HepG2 (cell line): ENCODE measurements at regions not wholly inside any gene's neighbourhood (a gene's known extent, or its start where the extent isn't known, plus 50 kb on each side); places are given as distances from the start of the nearest gene placed in this dataset.

ENCODE experiments used
- ARNTL ChIP-seq: sonication (generic); formaldehyde crosslinking; IDR thresholded peaks from 2 replicates; pipeline ENCODE4 v1.4.0; 2020; ENCODE audit warnings: mild to moderate bottlenecking, missing genetic modification reagents
- DNMT1 ChIP-seq: sonication (generic); formaldehyde crosslinking; IDR thresholded peaks from 2 replicates; pipeline ENCODE4 v1.5.1; 2020; ENCODE audit warnings: mild to moderate bottlenecking, missing genetic modification reagents
- FOXM1 ChIP-seq: sonication (generic); formaldehyde crosslinking; IDR thresholded peaks from 2 replicates; pipeline ENCODE4 v1.5.0; 2020; ENCODE audit warnings: missing genetic modification reagents
- IRF2 ChIP-seq: IDR thresholded peaks from 2 replicates; pipeline ENCODE4 v1.6.1; 2018; ENCODE audit warnings: missing genetic modification reagents, missing compliant biosample characterization
- KLF11 ChIP-seq: IDR thresholded peaks from 2 replicates; pipeline ENCODE4 v1.6.1; 2016; ENCODE audit warnings: missing compliant biosample characterization
- KLF12 ChIP-seq: sonication (generic); formaldehyde crosslinking; IDR thresholded peaks from 2 replicates; pipeline ENCODE4 v1.4.0; 2020; ENCODE audit warnings: missing genetic modification reagents, borderline replicate concordance
- MAZ ChIP-seq, 2 experiments: sonication (generic) in 1 of 2; formaldehyde crosslinking in 1 of 2; IDR thresholded peaks; 2 replicates each; pipeline versions ENCODE4 v1.5.0 to v1.6.1; 2012 to 2020; ENCODE audit warnings: low read depth in 2 of 2, mild to moderate bottlenecking in 2 of 2, borderline replicate concordance in 1 of 2, improper control_type of control experiment in 1 of 2, low read length in 1 of 2, missing genetic modification reagents in 1 of 2, moderate library complexity in 1 of 2
- MLLT10 ChIP-seq: sonication (generic); formaldehyde crosslinking; IDR thresholded peaks from 2 replicates; pipeline ENCODE4 v1.4.0; 2020; ENCODE audit warnings: missing genetic modification reagents
- NR3C1 ChIP-seq: sonication (generic); formaldehyde crosslinking; IDR thresholded peaks from 2 replicates; pipeline ENCODE4 v1.4.0; 2020; ENCODE audit warnings: missing genetic modification reagents
- RFXAP ChIP-seq: sonication (generic); formaldehyde crosslinking; IDR thresholded peaks from 2 replicates; pipeline ENCODE4 v1.4.0; 2020; ENCODE audit warnings: missing genetic modification reagents, borderline replicate concordance
- SNAPC2 ChIP-seq: sonication (generic); formaldehyde crosslinking; IDR thresholded peaks from 2 replicates; pipeline ENCODE4 v1.8.1; 2022; ENCODE audit warnings: mild to moderate bottlenecking, missing genetic modification reagents
- TFAP4 ChIP-seq: sonication (generic); IDR thresholded peaks from 2 replicates; pipeline ENCODE4 v1.6.1; 2016; ENCODE audit warnings: low read depth, borderline replicate concordance
- TSC22D2 ChIP-seq: sonication (generic); formaldehyde crosslinking; IDR thresholded peaks from 2 replicates; pipeline ENCODE4 v1.5.1; 2020; ENCODE audit warnings: missing genetic modification reagents, mild to moderate bottlenecking, borderline replicate concordance
- ZBTB46 ChIP-seq: sonication (generic); formaldehyde crosslinking; IDR thresholded peaks from 2 replicates; pipeline ENCODE4 v1.4.0; 2020; ENCODE audit warnings: mild to moderate bottlenecking, missing genetic modification reagents, borderline replicate concordance
- ZFX ChIP-seq: sonication (generic); formaldehyde crosslinking; IDR thresholded peaks from 2 replicates; pipeline ENCODE4 v1.4.0; 2020; ENCODE audit warnings: mild to moderate bottlenecking, low read depth, missing genetic modification reagents, moderate library complexity
- ZNF3 ChIP-seq: IDR thresholded peaks from 2 replicates; pipeline ENCODE4 v1.7.0; 2017; ENCODE audit warnings: inconsistent platforms
- ZNF34 ChIP-seq: sonication (generic); formaldehyde crosslinking; IDR thresholded peaks from 2 replicates; pipeline ENCODE4 v1.4.0; 2020; ENCODE audit warnings: mild to moderate bottlenecking, missing genetic modification reagents, borderline replicate concordance
- ZNF350 ChIP-seq: sonication (generic); formaldehyde crosslinking; IDR thresholded peaks from 2 replicates; pipeline ENCODE4 v1.4.0; 2020; ENCODE audit warnings: mild to moderate bottlenecking, low read depth, missing genetic modification reagents, borderline replicate concordance
- ZNF614 ChIP-seq: IDR thresholded peaks from 2 replicates; pipeline ENCODE4 v1.6.1; 2018; ENCODE audit warnings: missing biosample characterization, missing genetic modification reagents, inconsistent platforms, borderline replicate concordance
- ZNF772 ChIP-seq: sonication (generic); formaldehyde crosslinking; IDR thresholded peaks from 2 replicates; pipeline ENCODE4 v1.5.0; 2020; ENCODE audit warnings: mild to moderate bottlenecking, missing genetic modification reagents
- ZSCAN29 ChIP-seq: sonication (generic); formaldehyde crosslinking; conservative IDR thresholded peaks from 2 replicates; pipeline ENCODE4 v1.4.0; 2020; ENCODE audit warnings: mild to moderate bottlenecking, missing genetic modification reagents
- TF ChIP-seq, protein P1 (sequence below): IDR thresholded peaks from 2 replicates; pipeline ENCODE4 v1.6.1; 2018; ENCODE audit warnings: missing genetic modification reagents
- TF ChIP-seq, protein P2 (sequence below): sonication (generic); formaldehyde crosslinking; IDR thresholded peaks from 2 replicates; pipeline ENCODE4 v1.5.0; 2020; ENCODE audit warnings: missing genetic modification reagents
- TF ChIP-seq, protein P3 (sequence below): sonication (generic); formaldehyde crosslinking; IDR thresholded peaks from 2 replicates; pipeline ENCODE4 v1.5.1; 2020; ENCODE audit warnings: mild to moderate bottlenecking, missing genetic modification reagents, borderline replicate concordance

GRCh38 chr7:112939574-112940313 lies 146.9 kb downstream of the GPR85 start (continued):
- TF ChIP-seq, protein P1, sequence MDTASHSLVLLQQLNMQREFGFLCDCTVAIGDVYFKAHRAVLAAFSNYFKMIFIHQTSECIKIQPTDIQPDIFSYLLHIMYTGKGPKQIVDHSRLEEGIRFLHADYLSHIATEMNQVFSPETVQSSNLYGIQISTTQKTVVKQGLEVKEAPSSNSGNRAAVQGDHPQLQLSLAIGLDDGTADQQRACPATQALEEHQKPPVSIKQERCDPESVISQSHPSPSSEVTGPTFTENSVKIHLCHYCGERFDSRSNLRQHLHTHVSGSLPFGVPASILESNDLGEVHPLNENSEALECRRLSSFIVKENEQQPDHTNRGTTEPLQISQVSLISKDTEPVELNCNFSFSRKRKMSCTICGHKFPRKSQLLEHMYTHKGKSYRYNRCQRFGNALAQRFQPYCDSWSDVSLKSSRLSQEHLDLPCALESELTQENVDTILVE (CRISPR knock-in tag) = peak; percentile 44; the same call in 1 of the 2 replicates
- TF ChIP-seq TFAP4 = peak; percentile 96
- TF ChIP-seq KLF11 (CRISPR knock-in tag) = peak; percentile 79; the same call in 1 of the 2 replicates
- TF ChIP-seq MAZ (IDR thresholded peaks at IDR 0.05; ENCODE audit: borderline replicate concordance, low read depth, low read length) = peak; percentile 46; the same call in 1 of the 2 replicates
- TF ChIP-seq MAZ (CRISPR knock-in tag; IDR thresholded peaks at IDR 0.05; ENCODE audit: low read depth) = peak; percentile 62; the same call in 1 of the 2 replicates
- TF ChIP-seq NR3C1 (CRISPR knock-in tag) = no peak
- no peak; the same call in none of the 2 replicates for TF ChIP-seq IRF2 (CRISPR knock-in tag)
- TF ChIP-seq FOXM1 = no peak
- no peak for TF ChIP-seq TSC22D2
- no peak for TF ChIP-seq ZNF350 (CRISPR knock-in tag)
- no peak for TF ChIP-seq RFXAP (CRISPR knock-in tag)
- TF ChIP-seq ARNTL (CRISPR knock-in tag) = no peak
- TF ChIP-seq KLF12 (CRISPR knock-in tag) = no peak
- TF ChIP-seq, protein P2, sequence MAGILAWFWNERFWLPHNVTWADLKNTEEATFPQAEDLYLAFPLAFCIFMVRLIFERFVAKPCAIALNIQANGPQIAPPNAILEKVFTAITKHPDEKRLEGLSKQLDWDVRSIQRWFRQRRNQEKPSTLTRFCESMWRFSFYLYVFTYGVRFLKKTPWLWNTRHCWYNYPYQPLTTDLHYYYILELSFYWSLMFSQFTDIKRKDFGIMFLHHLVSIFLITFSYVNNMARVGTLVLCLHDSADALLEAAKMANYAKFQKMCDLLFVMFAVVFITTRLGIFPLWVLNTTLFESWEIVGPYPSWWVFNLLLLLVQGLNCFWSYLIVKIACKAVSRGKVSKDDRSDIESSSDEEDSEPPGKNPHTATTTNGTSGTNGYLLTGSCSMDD (CRISPR knock-in tag) = no peak
- no peak for TF ChIP-seq MLLT10 (CRISPR knock-in tag)
- TF ChIP-seq ZNF614 (CRISPR knock-in tag) = peak; percentile 35; the same call in 1 of the 2 replicates
- no peak for TF ChIP-seq ZBTB46 (CRISPR knock-in tag)
- TF ChIP-seq SNAPC2 (CRISPR knock-in tag) = no peak
- TF ChIP-seq DNMT1 (CRISPR knock-in tag) = no peak
- no peak for TF ChIP-seq ZSCAN29 (CRISPR knock-in tag)
- TF ChIP-seq ZFX (CRISPR knock-in tag) = peak; percentile 76
- no peak for TF ChIP-seq ZNF3
- 0 out of 2 replicates have a peak, but pooled peaks have one; percentile 53 for TF ChIP-seq ZNF772 (CRISPR knock-in tag)
- TF ChIP-seq, protein P3, sequence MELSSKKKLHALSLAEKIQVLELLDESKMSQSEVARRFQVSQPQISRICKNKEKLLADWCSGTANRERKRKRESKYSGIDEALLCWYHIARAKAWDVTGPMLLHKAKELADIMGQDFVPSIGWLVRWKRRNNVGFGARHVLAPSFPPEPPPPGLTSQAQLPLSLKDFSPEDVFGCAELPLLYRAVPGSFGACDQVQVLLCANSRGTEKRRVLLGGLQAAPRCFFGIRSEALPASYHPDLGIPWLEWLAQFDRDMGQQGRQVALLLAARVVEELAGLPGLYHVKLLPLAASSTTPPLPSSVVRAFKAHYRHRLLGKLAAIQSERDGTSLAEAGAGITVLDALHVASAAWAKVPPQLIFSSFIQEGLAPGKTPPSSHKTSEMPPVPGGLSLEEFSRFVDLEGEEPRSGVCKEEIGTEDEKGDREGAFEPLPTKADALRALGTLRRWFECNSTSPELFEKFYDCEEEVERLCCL (CRISPR knock-in tag) = no peak
- no peak for TF ChIP-seq ZNF34 (CRISPR knock-in tag)
